ENCODE measurements at regions not wholly inside any gene's neighbourhood (a gene's known extent, or its start where the extent isn't known, plus 50 kb on each side); places are given as distances from the start of the nearest gene placed in this dataset.
"Not testable (repeated sequence)": the region's sequence is repeated elsewhere in the genome, so short reads cannot be mapped to it uniquely, and the experiment has no call there.

DNA sequence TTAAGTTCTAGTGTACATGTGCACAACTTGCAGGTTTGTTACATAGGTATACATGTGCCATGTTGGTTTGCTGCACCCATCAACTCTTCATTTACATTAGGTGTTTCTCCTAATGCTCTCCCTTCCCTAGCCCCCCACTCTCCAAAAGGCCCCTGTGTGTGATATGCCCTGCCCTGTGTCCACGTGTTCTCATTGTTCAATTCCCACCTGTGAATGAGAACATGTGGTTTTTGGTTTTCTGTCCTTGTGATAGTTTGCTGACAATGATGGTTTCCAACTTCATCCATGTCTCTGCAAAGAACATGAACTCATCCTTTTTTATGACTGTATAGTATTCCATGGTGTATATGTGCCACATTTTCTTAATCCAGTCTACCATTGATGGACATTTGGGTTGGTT lies 189.5 kb upstream of the TMEFF2 start:
- not testable (repeated sequence) for TF ChIP-seq KDM1A (IDR thresholded peaks at IDR 0.05; ENCODE audit: borderline replicate concordance); CEBPB (IDR thresholded peaks at IDR 0.05; ENCODE audit: borderline replicate concordance in 1 of 2, low read depth in 2 of 2, low read length in 2 of 2); RCOR1 (conservative IDR thresholded peaks at IDR 0.05; ENCODE audit: low read depth, low read length); EZH2 (IDR thresholded peaks at IDR 0.05; ENCODE audit: borderline replicate concordance, control insufficient read depth, low read depth, low read length); TCF3 (IDR thresholded peaks at IDR 0.05; ENCODE audit: borderline replicate concordance, insufficient read depth, low read depth, low read length); POLR2AphosphoS5 (IDR thresholded peaks at IDR 0.05; ENCODE audit: low read length); EP300 (IDR thresholded peaks at IDR 0.05; ENCODE audit: borderline replicate concordance in 1 of 2, control insufficient read depth in 1 of 2, low read depth in 2 of 2, low read length in 2 of 2); MTA3 (IDR thresholded peaks at IDR 0.05; ENCODE audit: borderline replicate concordance, low read length)
- TF ChIP-seq, protein P1, sequence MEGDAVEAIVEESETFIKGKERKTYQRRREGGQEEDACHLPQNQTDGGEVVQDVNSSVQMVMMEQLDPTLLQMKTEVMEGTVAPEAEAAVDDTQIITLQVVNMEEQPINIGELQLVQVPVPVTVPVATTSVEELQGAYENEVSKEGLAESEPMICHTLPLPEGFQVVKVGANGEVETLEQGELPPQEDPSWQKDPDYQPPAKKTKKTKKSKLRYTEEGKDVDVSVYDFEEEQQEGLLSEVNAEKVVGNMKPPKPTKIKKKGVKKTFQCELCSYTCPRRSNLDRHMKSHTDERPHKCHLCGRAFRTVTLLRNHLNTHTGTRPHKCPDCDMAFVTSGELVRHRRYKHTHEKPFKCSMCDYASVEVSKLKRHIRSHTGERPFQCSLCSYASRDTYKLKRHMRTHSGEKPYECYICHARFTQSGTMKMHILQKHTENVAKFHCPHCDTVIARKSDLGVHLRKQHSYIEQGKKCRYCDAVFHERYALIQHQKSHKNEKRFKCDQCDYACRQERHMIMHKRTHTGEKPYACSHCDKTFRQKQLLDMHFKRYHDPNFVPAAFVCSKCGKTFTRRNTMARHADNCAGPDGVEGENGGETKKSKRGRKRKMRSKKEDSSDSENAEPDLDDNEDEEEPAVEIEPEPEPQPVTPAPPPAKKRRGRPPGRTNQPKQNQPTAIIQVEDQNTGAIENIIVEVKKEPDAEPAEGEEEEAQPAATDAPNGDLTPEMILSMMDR (IDR thresholded peaks at IDR 0.05 in 2 of 3, conservative IDR thresholded peaks at IDR 0.05 in 1 of 3; ENCODE audit: control insufficient read depth in 2 of 3, extremely low read depth in 1 of 3, insufficient read depth in 1 of 3, low read depth in 3 of 3, low read length in 3 of 3), result not testable (repeated sequence)
- TF ChIP-seq, protein P2, sequence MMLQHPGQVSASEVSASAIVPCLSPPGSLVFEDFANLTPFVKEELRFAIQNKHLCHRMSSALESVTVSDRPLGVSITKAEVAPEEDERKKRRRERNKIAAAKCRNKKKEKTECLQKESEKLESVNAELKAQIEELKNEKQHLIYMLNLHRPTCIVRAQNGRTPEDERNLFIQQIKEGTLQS (IDR thresholded peaks at IDR 0.05; ENCODE audit: borderline replicate concordance, extremely low read depth, low read depth, low read length), result not testable (repeated sequence)
- TF ChIP-seq, protein P3, sequence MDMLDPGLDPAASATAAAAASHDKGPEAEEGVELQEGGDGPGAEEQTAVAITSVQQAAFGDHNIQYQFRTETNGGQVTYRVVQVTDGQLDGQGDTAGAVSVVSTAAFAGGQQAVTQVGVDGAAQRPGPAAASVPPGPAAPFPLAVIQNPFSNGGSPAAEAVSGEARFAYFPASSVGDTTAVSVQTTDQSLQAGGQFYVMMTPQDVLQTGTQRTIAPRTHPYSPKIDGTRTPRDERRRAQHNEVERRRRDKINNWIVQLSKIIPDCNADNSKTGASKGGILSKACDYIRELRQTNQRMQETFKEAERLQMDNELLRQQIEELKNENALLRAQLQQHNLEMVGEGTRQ (IDR thresholded peaks at IDR 0.05; ENCODE audit: borderline replicate concordance, low read depth, low read length), result not testable (repeated sequence)
- TF ChIP-seq, protein P4, sequence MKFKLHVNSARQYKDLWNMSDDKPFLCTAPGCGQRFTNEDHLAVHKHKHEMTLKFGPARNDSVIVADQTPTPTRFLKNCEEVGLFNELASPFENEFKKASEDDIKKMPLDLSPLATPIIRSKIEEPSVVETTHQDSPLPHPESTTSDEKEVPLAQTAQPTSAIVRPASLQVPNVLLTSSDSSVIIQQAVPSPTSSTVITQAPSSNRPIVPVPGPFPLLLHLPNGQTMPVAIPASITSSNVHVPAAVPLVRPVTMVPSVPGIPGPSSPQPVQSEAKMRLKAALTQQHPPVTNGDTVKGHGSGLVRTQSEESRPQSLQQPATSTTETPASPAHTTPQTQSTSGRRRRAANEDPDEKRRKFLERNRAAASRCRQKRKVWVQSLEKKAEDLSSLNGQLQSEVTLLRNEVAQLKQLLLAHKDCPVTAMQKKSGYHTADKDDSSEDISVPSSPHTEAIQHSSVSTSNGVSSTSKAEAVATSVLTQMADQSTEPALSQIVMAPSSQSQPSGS (IDR thresholded peaks at IDR 0.05; ENCODE audit: low read length), result not testable (repeated sequence)
- TF ChIP-seq, protein P5, sequence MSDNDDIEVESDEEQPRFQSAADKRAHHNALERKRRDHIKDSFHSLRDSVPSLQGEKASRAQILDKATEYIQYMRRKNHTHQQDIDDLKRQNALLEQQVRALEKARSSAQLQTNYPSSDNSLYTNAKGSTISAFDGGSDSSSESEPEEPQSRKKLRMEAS (IDR thresholded peaks at IDR 0.05; ENCODE audit: low read depth, low read length), result not testable (repeated sequence)

Measured in GM12878 (cell line).